H1 (cell line): ENCODE measurements at regions not wholly inside any gene's neighbourhood (a gene's known extent, or its start where the extent isn't known, plus 50 kb on each side); places are given as distances from the start of the nearest gene placed in this dataset.

Experiments
- CBX8 ChIP-seq: fragments of 300-800, 300-1000 bp; sonication (generic); IDR thresholded peaks from 2 replicates; pipeline ENCODE4 v1.7.1; 2016; ENCODE audit warnings: low read depth, low read length, borderline replicate concordance
- HDAC6 ChIP-seq: IDR thresholded peaks from one replicate; pipeline ENCODE4 v1.7.1; 2012; ENCODE audit warnings: low read depth, mild to moderate bottlenecking, inconsistent platforms, low read length, moderate library complexity
- TAF1 ChIP-seq: IDR thresholded peaks from 2 replicates; pipeline ENCODE4 v1.6.1; 2011; ENCODE audit warnings: mild to moderate bottlenecking, low read depth, low read length

DNA sequence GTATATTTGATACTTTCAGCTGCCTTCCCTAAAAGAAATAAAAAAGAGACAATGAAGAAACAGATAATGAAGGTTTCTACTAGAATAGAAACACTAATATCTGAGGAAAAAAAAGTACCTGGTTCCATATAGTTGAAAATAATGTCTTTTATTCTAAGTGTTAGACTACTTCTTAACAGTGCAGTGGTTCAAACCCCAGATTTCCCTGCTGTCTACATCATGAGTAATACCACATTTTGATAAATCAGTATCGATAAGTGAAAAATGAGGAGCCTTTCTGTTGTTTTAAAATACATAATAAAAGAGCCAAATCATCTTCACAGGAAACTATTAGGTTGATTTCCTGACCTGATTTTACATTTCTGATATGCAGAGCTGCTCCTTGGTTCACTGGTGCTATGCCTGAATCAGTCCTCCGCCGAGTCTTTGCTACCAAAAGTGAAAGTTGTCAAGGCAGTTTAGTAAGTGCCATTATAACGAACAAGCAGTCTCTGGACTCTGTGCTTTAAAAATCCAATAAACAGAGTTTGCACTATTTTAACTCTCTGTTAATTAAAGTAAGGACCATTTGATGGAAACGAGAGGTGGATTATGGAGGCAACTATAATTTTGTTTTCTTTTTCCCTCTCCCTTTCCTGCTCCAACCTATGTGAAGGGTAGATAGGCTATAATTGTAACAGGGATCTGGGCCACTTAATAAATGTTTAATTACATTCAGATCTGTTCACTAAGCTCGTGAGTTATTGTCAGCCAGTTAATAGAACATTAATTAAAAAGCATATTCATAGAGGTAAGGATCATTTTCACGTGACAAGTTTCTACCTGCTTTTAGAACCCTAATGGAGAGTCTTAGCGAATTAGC lies 724.5 kb upstream of the RAG2 start (continued):
- no peak for TF ChIP-seq TAF1
- no peak for TF ChIP-seq CBX8
- no peak for TF ChIP-seq HDAC6
